Upper lobe of left lung (tissue), 6 donors: ENCODE measurements at regions not wholly inside any gene's neighbourhood (a gene's known extent, or its start where the extent isn't known, plus 50 kb on each side); places are given as distances from the start of the nearest gene placed in this dataset.

Experiments used
- ATAC-seq, 2 donors: fragments of 200-7000 bp; cut with Tn5 transposase; one replicate each; pipeline ENCODE4 v1.9.1; 2022; ENCODE audit warnings: mild to moderate bottlenecking in 2 of 2, moderate library complexity in 2 of 2; ENCODE audit not compliant: low FRiP score in 2 of 2
- DNase-seq, 2 donors: peaks; one replicate each; pipeline ENCODE4 v3.0.0-alpha.2; 2019 to 2020
- H3K27ac ChIP-seq, 4 donors: fragments of 200-600 bp; sonication (generic); one replicate each; pipeline ENCODE4 v1.5.1; 2016 to 2019
- H3K27me3 ChIP-seq, 4 donors: fragments of 200-600 bp; sonication (generic); one replicate each; pipeline ENCODE4 v1.5.1; 2017 to 2019
- H3K36me3 ChIP-seq, 4 donors: fragments of 200-600 bp; sonication (generic); one replicate each; pipeline ENCODE4 v1.5.1; 2016 to 2019
- H3K4me1 ChIP-seq, 4 donors: fragments of 200-600 bp; sonication (generic); one replicate each; pipeline ENCODE4 v1.5.1; 2018 to 2019
- H3K4me3 ChIP-seq, 4 donors: fragments of 200-600 bp; sonication (generic); one replicate each; pipeline ENCODE4 v1.5.1; 2017 to 2019; ENCODE audit warnings: mild to moderate bottlenecking in 2 of 4, moderate library complexity in 1 of 4
- H3K9me3 ChIP-seq, 4 donors: fragments of 200-600 bp; sonication (generic); one replicate each; pipeline ENCODE4 v1.5.1; 2018 to 2019
- EP300 ChIP-seq, 4 donors: sonication (generic); formaldehyde crosslinking; IDR thresholded peaks; one replicate each; pipeline ENCODE4 v1.5.1; 2017; ENCODE audit warnings: antibody characterized with exemption in 4 of 4, control low read depth in 2 of 4
- POLR2A ChIP-seq, 4 donors: fragments of 450-650 bp; IDR thresholded peaks; one replicate each; pipeline ENCODE4 v1.5.1; 2016 to 2017; ENCODE audit warnings: antibody characterized with exemption in 4 of 4, mild to moderate bottlenecking in 2 of 4
- POLR2AphosphoS5 ChIP-seq, 2 donors: sonication (generic); formaldehyde crosslinking; IDR thresholded peaks; one replicate each; pipeline ENCODE4 v1.5.1; 2017; ENCODE audit warnings: antibody characterized with exemption in 2 of 2
- WGBS, 2 donors: methylation state at CpG; one replicate each; pipeline ENCODE4 v1.1.5; 2017 to 2018; 5-methylcytosine and 5-hydroxymethylcytosine counted together
- TF ChIP-seq, protein P1 (sequence below), 6 experiments: fragments of 450-650 bp in 4 of 6; fragments of 200-600 bp in 2 of 6; sonication (generic) in 2 of 6; IDR thresholded peaks; one replicate each; pipeline ENCODE4 v1.5.1; 2016 to 2019; ENCODE audit warnings: antibody characterized with exemption in 6 of 6
- donor health status: DM: no; HTN: no; CAD: no; lungs with moderate emphysema.
- donor health status: DM: no; HTN: yes; CAD: no; lungs with severe emphysema.

DNA sequence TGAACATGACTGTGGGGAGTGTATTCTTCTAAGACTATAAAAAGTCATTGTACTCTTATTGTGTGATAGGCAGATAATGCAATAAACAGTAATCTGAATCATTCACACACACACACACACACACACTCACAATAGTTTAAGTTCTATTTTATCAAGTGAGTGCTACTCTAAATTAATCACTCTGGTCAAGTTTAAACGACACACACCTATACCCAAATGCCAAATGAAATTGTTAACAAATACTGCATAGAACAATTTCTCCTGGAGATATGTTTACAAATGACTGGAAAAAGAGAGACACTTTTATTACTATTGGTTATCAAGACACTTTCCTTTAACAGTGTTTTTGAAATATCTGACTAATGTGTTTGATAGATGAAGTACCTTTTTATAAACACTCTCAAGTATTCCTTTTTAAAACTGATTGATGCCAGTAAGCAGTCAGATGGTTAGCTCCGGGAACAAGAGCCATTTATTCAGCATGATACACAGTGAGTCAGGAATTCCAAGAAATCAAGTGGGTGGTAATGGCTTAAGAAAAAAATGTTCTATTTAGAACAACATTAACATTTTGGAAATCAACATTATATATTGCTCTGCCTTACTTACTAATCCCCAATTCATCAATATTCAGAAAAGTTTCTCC, 521.6 kb upstream of the ST8SIA4 start:
- Histone ChIP-seq H3K9me3 (no peaks in the 10 kb centered on the region), H3K4me3 (no peak overlapping the region), H3K27me3 (no peaks in the 10 kb centered on the region), H3K36me3 (no peaks in the 10 kb centered on the region), H3K27ac (peak overlapping the region; percentile 10 to 42 (median 37)), H3K4me1 (peaks cover 0 to 7% (median 0%) of the 10 kb centered on the region in 4 donors)
- DNase-seq: peak in 1 of 2 donors; percentile 23
- WGBS, 2 donors: 12 to 23% methylated on average over 2 of the region's 2 CpGs
- TF ChIP-seq, protein P1, sequence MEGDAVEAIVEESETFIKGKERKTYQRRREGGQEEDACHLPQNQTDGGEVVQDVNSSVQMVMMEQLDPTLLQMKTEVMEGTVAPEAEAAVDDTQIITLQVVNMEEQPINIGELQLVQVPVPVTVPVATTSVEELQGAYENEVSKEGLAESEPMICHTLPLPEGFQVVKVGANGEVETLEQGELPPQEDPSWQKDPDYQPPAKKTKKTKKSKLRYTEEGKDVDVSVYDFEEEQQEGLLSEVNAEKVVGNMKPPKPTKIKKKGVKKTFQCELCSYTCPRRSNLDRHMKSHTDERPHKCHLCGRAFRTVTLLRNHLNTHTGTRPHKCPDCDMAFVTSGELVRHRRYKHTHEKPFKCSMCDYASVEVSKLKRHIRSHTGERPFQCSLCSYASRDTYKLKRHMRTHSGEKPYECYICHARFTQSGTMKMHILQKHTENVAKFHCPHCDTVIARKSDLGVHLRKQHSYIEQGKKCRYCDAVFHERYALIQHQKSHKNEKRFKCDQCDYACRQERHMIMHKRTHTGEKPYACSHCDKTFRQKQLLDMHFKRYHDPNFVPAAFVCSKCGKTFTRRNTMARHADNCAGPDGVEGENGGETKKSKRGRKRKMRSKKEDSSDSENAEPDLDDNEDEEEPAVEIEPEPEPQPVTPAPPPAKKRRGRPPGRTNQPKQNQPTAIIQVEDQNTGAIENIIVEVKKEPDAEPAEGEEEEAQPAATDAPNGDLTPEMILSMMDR (IDR thresholded peaks at IDR 0.05): no peak
- TF ChIP-seq EP300 (IDR thresholded peaks at IDR 0.05): peak; percentile 65 to 98 (median 66)
- no peak for TF ChIP-seq POLR2A (IDR thresholded peaks at IDR 0.05)
- TF ChIP-seq POLR2AphosphoS5 (IDR thresholded peaks at IDR 0.05): peak in 1 of 2 donors; percentile 23
- ATAC-seq: peak; percentile 55 to 60

DNA sequence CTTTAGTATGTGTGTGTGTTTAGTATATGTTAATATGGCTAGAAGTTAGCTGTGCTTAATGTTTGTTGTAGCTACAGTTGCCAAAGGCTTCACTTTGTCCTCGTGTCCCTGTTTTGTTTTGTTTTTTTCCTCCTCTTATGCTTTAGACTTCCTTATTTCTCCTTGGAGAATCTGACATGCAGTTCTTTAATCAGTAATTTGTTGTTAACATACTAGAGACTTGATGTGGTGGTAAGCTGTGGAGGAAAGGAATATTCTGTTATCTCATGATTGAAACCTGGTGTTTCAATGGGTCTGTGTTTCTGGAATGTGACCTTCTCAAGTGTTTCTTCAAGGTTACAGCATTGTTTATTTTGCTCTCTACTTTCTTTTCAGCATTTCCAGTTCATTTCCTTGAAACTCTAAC, 515.6 kb upstream of the ST8SIA4 start:
- no peaks in the 10 kb centered on the region for H3K36me3 ChIP-seq
- peak; percentile 51 to 54 for ATAC-seq
- peaks cover 0 to 8% (median 0%) of the 10 kb centered on the region in 4 donors for H3K4me1 ChIP-seq
- H3K27ac ChIP-seq: peak overlapping the region; percentile 12 to 58 (median 20)
- H3K4me3 ChIP-seq: no peak overlapping the region
- no peaks in the 10 kb centered on the region for H3K27me3 ChIP-seq
- TF ChIP-seq EP300 (IDR thresholded peaks at IDR 0.05): peak in 2 of 4 donors; percentile 9 to 79
- TF ChIP-seq, protein P1 (IDR thresholded peaks at IDR 0.05): no peak
- WGBS, 2 donors: 0 to 17% methylated on average over 1 of the region's 1 CpG
- no peak for DNase-seq
- no peaks in the 10 kb centered on the region for H3K9me3 ChIP-seq

DNA sequence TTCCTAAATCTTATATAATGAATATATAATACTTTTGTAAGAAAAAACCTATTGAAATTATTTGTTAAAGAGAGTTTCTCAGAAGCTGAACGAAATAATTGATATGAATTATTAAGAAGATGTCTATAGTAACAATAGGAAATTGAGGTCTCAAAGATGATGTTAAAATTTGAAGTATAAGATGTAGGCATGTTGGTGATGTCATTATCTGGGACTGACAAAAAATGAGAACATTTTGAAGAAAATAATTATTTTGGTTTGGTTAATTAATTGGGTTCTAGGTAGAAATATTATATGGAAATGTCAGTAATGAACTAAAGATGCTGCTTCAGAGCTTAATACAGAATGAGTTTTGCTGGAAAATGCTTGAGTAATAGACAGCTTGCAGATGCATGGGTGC, 501.4 kb upstream of the ST8SIA4 start:
- ATAC-seq (no peak), DNase-seq (no peak)
- Histone ChIP-seq H3K36me3 (no peaks in the 10 kb centered on the region), H3K4me1 (no peaks in the 10 kb centered on the region), H3K9me3 (no peaks in the 10 kb centered on the region), H3K27ac (no peak overlapping the region), H3K4me3 (no peak overlapping the region), H3K27me3 (no peaks in the 10 kb centered on the region)
- WGBS, 2 donors: 72 to 78% methylated on average over 1 of the region's 1 CpG
- no peak for TF ChIP-seq POLR2A (IDR thresholded peaks at IDR 0.05)
- no peak for TF ChIP-seq POLR2AphosphoS5 (IDR thresholded peaks at IDR 0.05)
- no peak for TF ChIP-seq EP300 (IDR thresholded peaks at IDR 0.05)
- TF ChIP-seq, protein P1 (IDR thresholded peaks at IDR 0.05): no peak

DNA sequence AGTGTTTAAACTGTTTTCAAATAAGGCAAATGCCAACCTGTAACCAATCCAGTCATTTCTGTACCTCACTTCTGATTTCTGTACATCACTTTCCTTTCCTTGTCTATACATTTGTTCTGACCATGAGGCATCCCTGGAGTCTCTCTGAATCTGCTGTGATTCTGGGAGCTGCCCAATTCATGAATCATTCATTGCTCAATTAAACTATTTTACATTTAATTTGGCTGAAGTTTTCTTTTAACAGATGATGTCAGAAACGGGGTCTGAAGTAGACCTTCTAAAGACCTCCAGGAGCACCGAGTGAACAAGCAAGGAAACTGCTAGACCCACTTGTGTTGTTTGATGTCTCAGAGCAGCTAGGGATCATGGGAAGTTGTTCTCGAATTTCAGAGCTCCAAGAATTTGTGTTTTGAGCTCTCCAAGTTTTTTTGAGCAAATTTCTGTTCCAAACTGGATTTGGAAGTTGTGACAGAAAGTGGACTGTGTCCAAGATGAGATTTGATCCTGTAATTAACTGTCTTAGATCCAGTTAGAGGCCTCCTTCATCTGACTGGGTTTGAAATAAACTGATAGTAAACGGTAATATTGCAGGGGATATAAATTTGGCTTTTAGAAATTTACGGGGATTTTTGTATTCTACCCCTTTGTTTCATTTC, 490.8 kb upstream of the ST8SIA4 start:
- H3K27ac ChIP-seq: no peak overlapping the region
- H3K9me3 ChIP-seq: no peaks in the 10 kb centered on the region
- ATAC-seq (no peak), DNase-seq (no peak)
- no peak overlapping the region for H3K4me3 ChIP-seq
- TF ChIP-seq, protein P1 (IDR thresholded peaks at IDR 0.05): no peak
- TF ChIP-seq POLR2AphosphoS5 (IDR thresholded peaks at IDR 0.05) (no peak), POLR2A (IDR thresholded peaks at IDR 0.05) (no peak)
- no peaks in the 10 kb centered on the region for H3K36me3 ChIP-seq
- no peaks in the 10 kb centered on the region for H3K27me3 ChIP-seq
- H3K4me1 ChIP-seq: no peaks in the 10 kb centered on the region
- 65 to 71% methylated on average over 5 of the region's 5 CpGs for WGBS, 2 donors
